Renal cortex interstitium (tissue), 11 donors: ENCODE measurements at regions not wholly inside any gene's neighbourhood (a gene's known extent, or its start where the extent isn't known, plus 50 kb on each side); places are given as distances from the start of the nearest gene placed in this dataset.
"Not testable (repeated sequence)": the region's sequence is repeated elsewhere in the genome, so short reads cannot be mapped to it uniquely, and the experiment has no call there.

ENCODE experiments used
- DNase-seq, 11 donors: peaks; one replicate each; pipeline ENCODE4 v3.0.0-alpha.2; 2013; ENCODE audit warnings: low read depth in 9 of 11, low spot score in 4 of 11; ENCODE audit errors: extremely low read depth in 1 of 11

GRCh38 chr12:17151917-17152316 is 546.0 kb upstream of the LMO3 start:
- no peak for DNase-seq

- no peak for DNase-seq
Observed at GRCh38 chr12:17148706-17149105, 542.7 kb upstream of the LMO3 start.

- DNase-seq, result no peak
Observed at GRCh38 chr12:17142856-17143255, 536.9 kb upstream of the LMO3 start.

GRCh38 chr12:17139931-17140330 is 534.0 kb upstream of the LMO3 start:
- no peak for DNase-seq

- DNase-seq, result no peak
Observed at GRCh38 chr12:17137396-17137795, 531.4 kb upstream of the LMO3 start.

GRCh38 chr12:17134315-17134714 is 528.4 kb upstream of the LMO3 start:
- DNase-seq, result no peak

- DNase-seq, result no peak
Observed at GRCh38 chr12:17132336-17132735, 526.4 kb upstream of the LMO3 start.

GRCh38 chr12:17116538-17116937 is 510.6 kb upstream of the LMO3 start:
- DNase-seq, result not testable (repeated sequence)

GRCh38 chr12:17110316-17110715 is 504.4 kb upstream of the LMO3 start:
- no peak for DNase-seq

- no peak for DNase-seq
Observed at GRCh38 chr12:17108877-17109541, 503.0 kb upstream of the LMO3 start.

- no peak for DNase-seq
Observed at GRCh38 chr12:17104801-17105200, 498.8 kb upstream of the LMO3 start.

- no peak for DNase-seq
Observed at GRCh38 chr12:17097674-17098073, 491.7 kb upstream of the LMO3 start.

GRCh38 chr12:17084831-17085230 is 478.9 kb upstream of the LMO3 start:
- no peak for DNase-seq

GRCh38 chr12:17079251-17079909 is 473.4 kb upstream of the LMO3 start:
- no peak for DNase-seq

- DNase-seq, result no peak
Observed at GRCh38 chr12:17077594-17077993, 471.6 kb upstream of the LMO3 start.

- DNase-seq, result no peak
Observed at GRCh38 chr12:17076811-17077210, 470.8 kb upstream of the LMO3 start.

- no peak for DNase-seq
Observed at GRCh38 chr12:17076028-17076744, 470.2 kb upstream of the LMO3 start.

- no peak for DNase-seq
Observed at GRCh38 chr12:17064834-17065233, 458.9 kb upstream of the LMO3 start.

- no peak for DNase-seq
Observed at GRCh38 chr12:17062267-17063036, 456.5 kb upstream of the LMO3 start.

GRCh38 chr12:17060260-17060659 is 454.3 kb upstream of the LMO3 start:
- DNase-seq, result no peak
